Liver (tissue), 8 donors: ENCODE measurements at regions not wholly inside any gene's neighbourhood (a gene's known extent, or its start where the extent isn't known, plus 50 kb on each side); places are given as distances from the start of the nearest gene placed in this dataset.

Source experiments
- DNase-seq: peaks from one replicate; pipeline ENCODE4 v3.0.0-alpha.2; 2017; ENCODE audit warnings: low spot score
- H3K27ac ChIP-seq, 2 donors: one replicate each; pipeline ENCODE4 v1.7.0; 2013; ENCODE audit warnings: inconsistent platforms in 2 of 2, low read length in 2 of 2, control low read depth in 1 of 2, low read depth in 1 of 2, mild to moderate bottlenecking in 1 of 2
- H3K27me3 ChIP-seq, 4 donors: one replicate each; pipeline versions ENCODE4 v1.6.1 to v1.7.0; 2013; ENCODE audit warnings: low read length in 3 of 4, inconsistent platforms in 1 of 4, mild to moderate bottlenecking in 1 of 4, moderate library complexity in 1 of 4; ENCODE audit not compliant: control insufficient read depth in 4 of 4, insufficient read depth in 4 of 4
- H3K36me3 ChIP-seq, 4 donors: one replicate each; pipeline versions ENCODE4 v1.6.1 to v1.7.0; 2013; ENCODE audit warnings: low read length in 3 of 4, mild to moderate bottlenecking in 3 of 4, low read depth in 1 of 4, moderate library complexity in 1 of 4; ENCODE audit not compliant: control insufficient read depth in 4 of 4, insufficient read depth in 3 of 4
- H3K4me1 ChIP-seq, 4 donors: one replicate each; pipeline versions ENCODE4 v1.6.1 to v1.7.0; 2013; ENCODE audit warnings: low read length in 3 of 4, mild to moderate bottlenecking in 3 of 4, moderate library complexity in 1 of 4; ENCODE audit not compliant: control insufficient read depth in 4 of 4, insufficient read depth in 4 of 4
- H3K4me3 ChIP-seq, 3 donors: one replicate each; pipeline versions ENCODE4 v1.6.1 to v1.7.0; 2013; ENCODE audit warnings: low read length in 3 of 3, control low read depth in 1 of 3, low read depth in 1 of 3, mild to moderate bottlenecking in 1 of 3
- H3K9ac ChIP-seq, 2 donors: one replicate each; pipeline ENCODE4 v1.7.0; 2013; ENCODE audit warnings: low read length in 2 of 2, mild to moderate bottlenecking in 2 of 2, moderate library complexity in 2 of 2, control low read depth in 1 of 2, low read depth in 1 of 2
- H3K9me3 ChIP-seq, 4 donors: one replicate each; pipeline versions ENCODE4 v1.6.1 to v1.7.0; 2013; ENCODE audit warnings: low read length in 3 of 4; ENCODE audit not compliant: control insufficient read depth in 4 of 4
- EGR1 ChIP-seq, 2 donors: IDR thresholded peaks; 2 replicates each; pipeline ENCODE4 v1.6.1; 2016 to 2018; ENCODE audit warnings: antibody characterized with exemption in 2 of 2, low read depth in 2 of 2
- FOXA1 ChIP-seq: IDR thresholded peaks from 2 replicates; pipeline ENCODE4 v1.6.1; 2016; ENCODE audit warnings: antibody characterized with exemption
- FOXA2 ChIP-seq: IDR thresholded peaks from 2 replicates; pipeline ENCODE4 v1.6.1; 2016; ENCODE audit warnings: antibody characterized with exemption
- GABPA ChIP-seq, 2 donors: IDR thresholded peaks in 1 of 2; conservative IDR thresholded peaks in 1 of 2; 2 replicates each; pipeline ENCODE4 v1.6.1; 2016; ENCODE audit warnings: antibody characterized with exemption in 2 of 2, mild to moderate bottlenecking in 1 of 2, moderate library complexity in 1 of 2
- HNF4A ChIP-seq, 2 donors: conservative IDR thresholded peaks; 2 replicates each; pipeline ENCODE4 v1.6.1; 2016; ENCODE audit warnings: antibody characterized with exemption in 2 of 2, mild to moderate bottlenecking in 2 of 2
- HNF4G ChIP-seq: IDR thresholded peaks from 2 replicates; pipeline ENCODE4 v1.6.1; 2016; ENCODE audit warnings: antibody characterized with exemption
- JUND ChIP-seq, 2 donors: IDR thresholded peaks; 2 replicates each; pipeline ENCODE4 v1.6.1; 2016; ENCODE audit warnings: antibody characterized with exemption in 2 of 2
- NR2F2 ChIP-seq: IDR thresholded peaks from 2 replicates; pipeline ENCODE4 v1.6.1; 2016; ENCODE audit warnings: antibody characterized with exemption
- RXRA ChIP-seq, 2 donors: IDR thresholded peaks; 2 replicates each; pipeline ENCODE4 v1.6.1; 2017 to 2018; ENCODE audit warnings: antibody characterized with exemption in 2 of 2, mild to moderate bottlenecking in 1 of 2
- SP1 ChIP-seq: IDR thresholded peaks from 2 replicates; pipeline ENCODE4 v1.6.1; 2018; ENCODE audit warnings: antibody characterized with exemption, mild to moderate bottlenecking
- TAF1 ChIP-seq: conservative IDR thresholded peaks from 2 replicates; pipeline ENCODE4 v1.6.1; 2016; ENCODE audit warnings: antibody characterized with exemption, mild to moderate bottlenecking
- YY1 ChIP-seq: IDR thresholded peaks from 2 replicates; pipeline ENCODE4 v1.6.1; 2016; ENCODE audit warnings: antibody characterized with exemption, mild to moderate bottlenecking
- WGBS: extraction: QIAGEN DNeasy Blood & Tissue Kit; methylation state at CpG from one replicate; pipeline ENCODE4 v1.1.7; 2013; 5-methylcytosine and 5-hydroxymethylcytosine counted together
- TF ChIP-seq, protein P1 (sequence below): IDR thresholded peaks from 2 replicates; pipeline ENCODE4 v1.6.1; 2016; ENCODE audit warnings: antibody characterized with exemption
- TF ChIP-seq, protein P2 (sequence below): IDR thresholded peaks from 2 replicates; pipeline ENCODE4 v1.6.1; 2016; ENCODE audit warnings: antibody characterized with exemption, mild to moderate bottlenecking
- TF ChIP-seq, protein P3 (sequence below): IDR thresholded peaks from 2 replicates; pipeline ENCODE4 v1.6.1; 2016; ENCODE audit warnings: antibody characterized with exemption
- TF ChIP-seq, protein P4 (sequence below): fragments of 150-350 bp; IDR thresholded peaks from 2 replicates; pipeline ENCODE4 v1.5.1; 2017; ENCODE audit warnings: improper control_type of control experiment, low read depth, low read length; ENCODE audit not compliant: missing input control
- TF ChIP-seq, protein P5 (sequence below): IDR thresholded peaks from 2 replicates; pipeline ENCODE4 v1.6.1; 2016; ENCODE audit warnings: antibody characterized with exemption
- donor health status: healthy.
- donor health status: healthy.
- donor health status: healthy.
- donor health status: healthy.
- donor health status: healthy.

DNA sequence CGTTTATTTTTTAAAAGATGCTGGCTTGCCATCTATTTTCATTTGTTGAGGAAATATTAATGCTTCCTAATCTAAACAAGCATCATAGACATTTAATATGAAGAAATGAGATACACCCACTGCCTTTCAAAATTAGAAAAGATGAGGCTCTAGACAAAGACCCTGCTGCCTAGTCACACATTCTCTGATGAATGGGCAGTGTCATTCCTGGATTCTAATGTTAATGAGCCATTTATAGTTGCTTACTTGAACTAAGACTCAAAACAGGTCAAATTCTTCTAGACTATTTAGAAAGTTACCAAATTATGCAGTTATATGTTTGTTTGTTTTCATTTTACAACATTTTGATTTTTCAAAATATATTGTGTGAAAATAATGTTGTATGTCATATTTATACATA, 237.6 kb downstream of the CDH7 start:
- no peak for DNase-seq
- peaks cover 0 to 3% (median 0%) of the 10 kb centered on the region in 4 donors for H3K27me3 ChIP-seq
- TF ChIP-seq TAF1, result no peak
- TF ChIP-seq HNF4G, result no peak
- TF ChIP-seq JUND (IDR thresholded peaks at IDR 0.05), result no peak
- TF ChIP-seq EGR1 (IDR thresholded peaks at IDR 0.05; ENCODE audit: low read depth in 2 of 2), result no peak
- TF ChIP-seq, protein P1, sequence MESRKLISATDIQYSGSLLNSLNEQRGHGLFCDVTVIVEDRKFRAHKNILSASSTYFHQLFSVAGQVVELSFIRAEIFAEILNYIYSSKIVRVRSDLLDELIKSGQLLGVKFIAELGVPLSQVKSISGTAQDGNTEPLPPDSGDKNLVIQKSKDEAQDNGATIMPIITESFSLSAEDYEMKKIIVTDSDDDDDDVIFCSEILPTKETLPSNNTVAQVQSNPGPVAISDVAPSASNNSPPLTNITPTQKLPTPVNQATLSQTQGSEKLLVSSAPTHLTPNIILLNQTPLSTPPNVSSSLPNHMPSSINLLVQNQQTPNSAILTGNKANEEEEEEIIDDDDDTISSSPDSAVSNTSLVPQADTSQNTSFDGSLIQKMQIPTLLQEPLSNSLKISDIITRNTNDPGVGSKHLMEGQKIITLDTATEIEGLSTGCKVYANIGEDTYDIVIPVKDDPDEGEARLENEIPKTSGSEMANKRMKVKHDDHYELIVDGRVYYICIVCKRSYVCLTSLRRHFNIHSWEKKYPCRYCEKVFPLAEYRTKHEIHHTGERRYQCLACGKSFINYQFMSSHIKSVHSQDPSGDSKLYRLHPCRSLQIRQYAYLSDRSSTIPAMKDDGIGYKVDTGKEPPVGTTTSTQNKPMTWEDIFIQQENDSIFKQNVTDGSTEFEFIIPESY, result no peak
- no peak for TF ChIP-seq NR2F2
- TF ChIP-seq RXRA (IDR thresholded peaks at IDR 0.05), result no peak
- TF ChIP-seq, protein P2, sequence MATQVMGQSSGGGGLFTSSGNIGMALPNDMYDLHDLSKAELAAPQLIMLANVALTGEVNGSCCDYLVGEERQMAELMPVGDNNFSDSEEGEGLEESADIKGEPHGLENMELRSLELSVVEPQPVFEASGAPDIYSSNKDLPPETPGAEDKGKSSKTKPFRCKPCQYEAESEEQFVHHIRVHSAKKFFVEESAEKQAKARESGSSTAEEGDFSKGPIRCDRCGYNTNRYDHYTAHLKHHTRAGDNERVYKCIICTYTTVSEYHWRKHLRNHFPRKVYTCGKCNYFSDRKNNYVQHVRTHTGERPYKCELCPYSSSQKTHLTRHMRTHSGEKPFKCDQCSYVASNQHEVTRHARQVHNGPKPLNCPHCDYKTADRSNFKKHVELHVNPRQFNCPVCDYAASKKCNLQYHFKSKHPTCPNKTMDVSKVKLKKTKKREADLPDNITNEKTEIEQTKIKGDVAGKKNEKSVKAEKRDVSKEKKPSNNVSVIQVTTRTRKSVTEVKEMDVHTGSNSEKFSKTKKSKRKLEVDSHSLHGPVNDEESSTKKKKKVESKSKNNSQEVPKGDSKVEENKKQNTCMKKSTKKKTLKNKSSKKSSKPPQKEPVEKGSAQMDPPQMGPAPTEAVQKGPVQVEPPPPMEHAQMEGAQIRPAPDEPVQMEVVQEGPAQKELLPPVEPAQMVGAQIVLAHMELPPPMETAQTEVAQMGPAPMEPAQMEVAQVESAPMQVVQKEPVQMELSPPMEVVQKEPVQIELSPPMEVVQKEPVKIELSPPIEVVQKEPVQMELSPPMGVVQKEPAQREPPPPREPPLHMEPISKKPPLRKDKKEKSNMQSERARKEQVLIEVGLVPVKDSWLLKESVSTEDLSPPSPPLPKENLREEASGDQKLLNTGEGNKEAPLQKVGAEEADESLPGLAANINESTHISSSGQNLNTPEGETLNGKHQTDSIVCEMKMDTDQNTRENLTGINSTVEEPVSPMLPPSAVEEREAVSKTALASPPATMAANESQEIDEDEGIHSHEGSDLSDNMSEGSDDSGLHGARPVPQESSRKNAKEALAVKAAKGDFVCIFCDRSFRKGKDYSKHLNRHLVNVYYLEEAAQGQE, result no peak
- TF ChIP-seq GABPA (IDR thresholded peaks at IDR 0.05 in 1 of 2, conservative IDR thresholded peaks at IDR 0.05 in 1 of 2), result no peak
- TF ChIP-seq YY1, result no peak
- TF ChIP-seq FOXA2, result no peak
- TF ChIP-seq, protein P3, sequence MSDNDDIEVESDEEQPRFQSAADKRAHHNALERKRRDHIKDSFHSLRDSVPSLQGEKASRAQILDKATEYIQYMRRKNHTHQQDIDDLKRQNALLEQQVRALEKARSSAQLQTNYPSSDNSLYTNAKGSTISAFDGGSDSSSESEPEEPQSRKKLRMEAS, result no peak
- TF ChIP-seq, protein P4, sequence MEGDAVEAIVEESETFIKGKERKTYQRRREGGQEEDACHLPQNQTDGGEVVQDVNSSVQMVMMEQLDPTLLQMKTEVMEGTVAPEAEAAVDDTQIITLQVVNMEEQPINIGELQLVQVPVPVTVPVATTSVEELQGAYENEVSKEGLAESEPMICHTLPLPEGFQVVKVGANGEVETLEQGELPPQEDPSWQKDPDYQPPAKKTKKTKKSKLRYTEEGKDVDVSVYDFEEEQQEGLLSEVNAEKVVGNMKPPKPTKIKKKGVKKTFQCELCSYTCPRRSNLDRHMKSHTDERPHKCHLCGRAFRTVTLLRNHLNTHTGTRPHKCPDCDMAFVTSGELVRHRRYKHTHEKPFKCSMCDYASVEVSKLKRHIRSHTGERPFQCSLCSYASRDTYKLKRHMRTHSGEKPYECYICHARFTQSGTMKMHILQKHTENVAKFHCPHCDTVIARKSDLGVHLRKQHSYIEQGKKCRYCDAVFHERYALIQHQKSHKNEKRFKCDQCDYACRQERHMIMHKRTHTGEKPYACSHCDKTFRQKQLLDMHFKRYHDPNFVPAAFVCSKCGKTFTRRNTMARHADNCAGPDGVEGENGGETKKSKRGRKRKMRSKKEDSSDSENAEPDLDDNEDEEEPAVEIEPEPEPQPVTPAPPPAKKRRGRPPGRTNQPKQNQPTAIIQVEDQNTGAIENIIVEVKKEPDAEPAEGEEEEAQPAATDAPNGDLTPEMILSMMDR, result no peak
- no peak overlapping the region for H3K4me3 ChIP-seq
- H3K4me1 ChIP-seq, result no peaks in the 10 kb centered on the region
- no peaks in the 10 kb centered on the region for H3K9me3 ChIP-seq
- WGBS, result 64% methylated on average over 1 of the region's 1 CpG
- no peaks in the 10 kb centered on the region for H3K36me3 ChIP-seq
- H3K9ac ChIP-seq, result no peak overlapping the region
- H3K27ac ChIP-seq, result no peak overlapping the region

DNA sequence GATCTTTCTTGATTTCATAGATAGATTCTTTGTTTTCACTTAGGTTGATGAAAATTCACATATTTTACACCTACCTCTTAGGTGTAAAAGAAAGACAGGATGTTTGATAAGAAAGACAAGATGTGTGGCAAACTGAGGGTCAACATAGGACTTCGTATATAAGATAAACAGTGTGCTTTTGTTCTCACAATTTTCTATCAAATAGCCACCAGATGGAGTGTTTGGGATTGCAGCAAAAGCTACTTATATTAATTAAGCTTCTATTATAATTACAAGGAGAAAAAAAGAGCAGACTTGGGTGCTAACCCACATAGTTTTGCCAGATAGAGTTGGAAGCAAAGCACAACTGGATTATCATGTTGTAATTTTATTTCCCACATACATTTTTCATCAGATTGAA, 232.9 kb downstream of the CDH7 start:
- no peak overlapping the region for H3K9ac ChIP-seq
- H3K4me1 ChIP-seq, result no peaks in the 10 kb centered on the region
- DNase-seq, result no peak
- H3K4me3 ChIP-seq, result no peak overlapping the region
- no peak overlapping the region for H3K27ac ChIP-seq
- 28% methylated on average over 1 of the region's 1 CpG for WGBS
- no peaks in the 10 kb centered on the region for H3K9me3 ChIP-seq
- no peaks in the 10 kb centered on the region for H3K36me3 ChIP-seq
- no peaks in the 10 kb centered on the region for H3K27me3 ChIP-seq
- TF ChIP-seq, protein P1, result no peak
- TF ChIP-seq YY1 (no peak), TAF1 (no peak), HNF4A (conservative IDR thresholded peaks at IDR 0.05) (no peak), EGR1 (IDR thresholded peaks at IDR 0.05; ENCODE audit: low read depth in 2 of 2) (no peak), FOXA1 (no peak), SP1 (no peak), GABPA (IDR thresholded peaks at IDR 0.05 in 1 of 2, conservative IDR thresholded peaks at IDR 0.05 in 1 of 2) (no peak), RXRA (IDR thresholded peaks at IDR 0.05) (no peak), NR2F2 (no peak), FOXA2 (no peak), JUND (IDR thresholded peaks at IDR 0.05) (no peak), HNF4G (no peak)
- TF ChIP-seq, protein P5, sequence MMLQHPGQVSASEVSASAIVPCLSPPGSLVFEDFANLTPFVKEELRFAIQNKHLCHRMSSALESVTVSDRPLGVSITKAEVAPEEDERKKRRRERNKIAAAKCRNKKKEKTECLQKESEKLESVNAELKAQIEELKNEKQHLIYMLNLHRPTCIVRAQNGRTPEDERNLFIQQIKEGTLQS, result no peak
- TF ChIP-seq, protein P4, result no peak
- TF ChIP-seq, protein P3, result no peak
